Astrocyte (in vitro differentiated cells and primary cell): ENCODE measurements at regions not wholly inside any gene's neighbourhood (a gene's known extent, or its start where the extent isn't known, plus 50 kb on each side); places are given as distances from the start of the nearest gene placed in this dataset.

Experiments
- DNase-seq: peaks from one replicate; pipeline ENCODE4 v3.0.0-alpha.2; 2010; ENCODE audit warnings: low read depth
- FAIRE-seq: peaks from 2 replicates; lab custom pipeline; 2011; peaks lifted over from hg19 to GRCh38; lab: Jason Lieb, UNC
- H2AFZ ChIP-seq: 2 replicates; pipeline ENCODE4 v1.6.0; 2012; ENCODE audit warnings: low read depth, low read length, inconsistent platforms
- H3K27ac ChIP-seq: 2 replicates; pipeline ENCODE4 v1.5.1; 2011; ENCODE audit warnings: low read depth, low read length, inconsistent platforms
- H3K27me3 ChIP-seq: 2 replicates; pipeline ENCODE4 v1.6.0; 2011; ENCODE audit warnings: low read length, inconsistent platforms; ENCODE audit not compliant: insufficient read depth
- H3K36me3 ChIP-seq: 2 replicates; pipeline ENCODE4 v1.5.1; 2011; ENCODE audit warnings: low read length, inconsistent platforms; ENCODE audit not compliant: insufficient read depth
- H3K4me1 ChIP-seq: 2 replicates; pipeline ENCODE4 v1.5.1; 2011; ENCODE audit warnings: low read length, inconsistent platforms; ENCODE audit not compliant: insufficient read depth
- H3K4me2 ChIP-seq: 2 replicates; pipeline ENCODE4 v1.6.0; 2012; ENCODE audit warnings: low read length, inconsistent platforms
- H3K4me3 ChIP-seq: 2 replicates; pipeline ENCODE4 v1.5.1; 2011; ENCODE audit warnings: low read depth, mild to moderate bottlenecking, low read length, inconsistent platforms; ENCODE audit not compliant: insufficient read depth
- H3K79me2 ChIP-seq: 2 replicates; pipeline ENCODE4 v1.6.0; 2012; ENCODE audit warnings: mild to moderate bottlenecking, low read length, inconsistent platforms; ENCODE audit not compliant: insufficient read depth
- H3K9ac ChIP-seq: 2 replicates; pipeline ENCODE4 v1.6.0; 2012; ENCODE audit warnings: mild to moderate bottlenecking, low read length, inconsistent platforms
- H3K9me3 ChIP-seq: 2 replicates; pipeline ENCODE4 v1.5.1; 2012; ENCODE audit warnings: low read depth, mild to moderate bottlenecking, low read length, inconsistent platforms; ENCODE audit not compliant: insufficient read depth
- H4K20me1 ChIP-seq: 2 replicates; pipeline ENCODE4 v1.6.0; 2012; ENCODE audit warnings: low read length, inconsistent platforms; ENCODE audit not compliant: insufficient read depth
- H3K27ac Mint-ChIP-seq: one replicate; pipeline ENCODE4 v1.8.0; 2021; ENCODE audit warnings: mild to moderate bottlenecking, mixed read lengths; ENCODE audit not compliant: unreplicated experiment
- H3K27me3 Mint-ChIP-seq: one replicate; pipeline ENCODE4 v1.8.0; 2021; ENCODE audit warnings: low read depth, mixed read lengths; ENCODE audit not compliant: unreplicated experiment
- H3K36me3 Mint-ChIP-seq: one replicate; pipeline ENCODE4 v1.8.0; 2021; ENCODE audit warnings: low read depth, mixed read lengths; ENCODE audit not compliant: unreplicated experiment
- H3K4me1 Mint-ChIP-seq: one replicate; pipeline ENCODE4 v1.8.0; 2021; ENCODE audit warnings: low read depth, mixed read lengths; ENCODE audit not compliant: unreplicated experiment
- H3K4me3 Mint-ChIP-seq: one replicate; pipeline ENCODE4 v1.8.0; 2021; ENCODE audit warnings: mild to moderate bottlenecking, moderate library complexity, mixed read lengths; ENCODE audit not compliant: unreplicated experiment
- H3K9me3 Mint-ChIP-seq: one replicate; pipeline ENCODE4 v1.8.0; 2021; ENCODE audit warnings: mild to moderate bottlenecking, mixed read lengths; ENCODE audit not compliant: unreplicated experiment
- EZH2 ChIP-seq: IDR thresholded peaks from 2 replicates; pipeline ENCODE4 v1.6.1; 2012; ENCODE audit warnings: mild to moderate bottlenecking, low read length, inconsistent platforms; ENCODE audit not compliant: insufficient read depth
- TF ChIP-seq, protein P1 (sequence below): IDR thresholded peaks from 2 replicates; pipeline ENCODE4 v1.5.1; 2011; ENCODE audit warnings: low read depth, mild to moderate bottlenecking, inconsistent platforms, low read length, moderate library complexity; ENCODE audit not compliant: insufficient read depth

DNA sequence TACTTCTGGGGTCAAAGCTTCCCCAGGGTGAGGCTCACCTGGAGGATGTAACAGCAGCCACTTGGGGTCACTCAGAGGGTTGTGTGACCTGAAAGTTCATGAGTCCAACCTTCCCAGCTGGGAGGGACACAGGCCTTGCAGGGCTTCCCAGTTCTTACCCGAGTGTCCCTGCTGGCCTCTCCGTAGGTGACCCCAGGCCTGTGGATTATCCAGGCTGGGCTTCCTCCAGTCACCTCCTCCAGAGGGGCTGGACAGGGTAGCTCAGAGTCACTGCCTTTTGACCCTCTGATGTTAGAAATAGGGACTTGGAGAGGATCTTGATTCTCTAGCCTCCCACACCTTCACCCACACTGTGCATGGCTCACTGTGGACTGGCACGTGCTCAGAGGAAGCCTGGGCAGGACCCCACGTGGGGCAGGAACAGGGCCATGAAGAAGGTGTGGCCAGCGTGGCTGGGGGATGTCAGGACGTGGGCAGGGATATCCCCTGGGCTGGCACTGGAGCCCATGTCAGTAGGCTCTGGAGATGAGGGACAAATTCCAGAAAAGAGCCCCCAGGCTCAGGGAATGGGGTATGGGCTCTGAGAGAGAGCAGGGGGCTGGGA is 131.8 kb downstream of the ACTL8 start:
- H3K9me3 Mint-ChIP-seq: peaks cover 3% of the 10 kb centered on the region
- no peak overlapping the region for H3K4me3 Mint-ChIP-seq
- Histone ChIP-seq H3K4me2 (no peak overlapping the region), H3K79me2 (no peaks in the 10 kb centered on the region), H4K20me1 (no peaks in the 10 kb centered on the region), H3K4me3 (no peak overlapping the region), H3K36me3 (no peaks in the 10 kb centered on the region), H3K4me1 (no peaks in the 10 kb centered on the region), H3K9me3 (no peaks in the 10 kb centered on the region), H3K27ac (no peak overlapping the region), H2AFZ (no peak overlapping the region), H3K27me3 (no peaks in the 10 kb centered on the region), H3K9ac (no peak overlapping the region)
- TF ChIP-seq EZH2: no peak
- TF ChIP-seq, protein P1, sequence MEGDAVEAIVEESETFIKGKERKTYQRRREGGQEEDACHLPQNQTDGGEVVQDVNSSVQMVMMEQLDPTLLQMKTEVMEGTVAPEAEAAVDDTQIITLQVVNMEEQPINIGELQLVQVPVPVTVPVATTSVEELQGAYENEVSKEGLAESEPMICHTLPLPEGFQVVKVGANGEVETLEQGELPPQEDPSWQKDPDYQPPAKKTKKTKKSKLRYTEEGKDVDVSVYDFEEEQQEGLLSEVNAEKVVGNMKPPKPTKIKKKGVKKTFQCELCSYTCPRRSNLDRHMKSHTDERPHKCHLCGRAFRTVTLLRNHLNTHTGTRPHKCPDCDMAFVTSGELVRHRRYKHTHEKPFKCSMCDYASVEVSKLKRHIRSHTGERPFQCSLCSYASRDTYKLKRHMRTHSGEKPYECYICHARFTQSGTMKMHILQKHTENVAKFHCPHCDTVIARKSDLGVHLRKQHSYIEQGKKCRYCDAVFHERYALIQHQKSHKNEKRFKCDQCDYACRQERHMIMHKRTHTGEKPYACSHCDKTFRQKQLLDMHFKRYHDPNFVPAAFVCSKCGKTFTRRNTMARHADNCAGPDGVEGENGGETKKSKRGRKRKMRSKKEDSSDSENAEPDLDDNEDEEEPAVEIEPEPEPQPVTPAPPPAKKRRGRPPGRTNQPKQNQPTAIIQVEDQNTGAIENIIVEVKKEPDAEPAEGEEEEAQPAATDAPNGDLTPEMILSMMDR: no peak
- H3K36me3 Mint-ChIP-seq: no peaks in the 10 kb centered on the region
- peaks cover 63% of the 10 kb centered on the region for H3K27me3 Mint-ChIP-seq
- no peaks in the 10 kb centered on the region for H3K4me1 Mint-ChIP-seq
- FAIRE-seq (no peak), DNase-seq (no peak)
- H3K27ac Mint-ChIP-seq: no peak overlapping the region

DNA sequence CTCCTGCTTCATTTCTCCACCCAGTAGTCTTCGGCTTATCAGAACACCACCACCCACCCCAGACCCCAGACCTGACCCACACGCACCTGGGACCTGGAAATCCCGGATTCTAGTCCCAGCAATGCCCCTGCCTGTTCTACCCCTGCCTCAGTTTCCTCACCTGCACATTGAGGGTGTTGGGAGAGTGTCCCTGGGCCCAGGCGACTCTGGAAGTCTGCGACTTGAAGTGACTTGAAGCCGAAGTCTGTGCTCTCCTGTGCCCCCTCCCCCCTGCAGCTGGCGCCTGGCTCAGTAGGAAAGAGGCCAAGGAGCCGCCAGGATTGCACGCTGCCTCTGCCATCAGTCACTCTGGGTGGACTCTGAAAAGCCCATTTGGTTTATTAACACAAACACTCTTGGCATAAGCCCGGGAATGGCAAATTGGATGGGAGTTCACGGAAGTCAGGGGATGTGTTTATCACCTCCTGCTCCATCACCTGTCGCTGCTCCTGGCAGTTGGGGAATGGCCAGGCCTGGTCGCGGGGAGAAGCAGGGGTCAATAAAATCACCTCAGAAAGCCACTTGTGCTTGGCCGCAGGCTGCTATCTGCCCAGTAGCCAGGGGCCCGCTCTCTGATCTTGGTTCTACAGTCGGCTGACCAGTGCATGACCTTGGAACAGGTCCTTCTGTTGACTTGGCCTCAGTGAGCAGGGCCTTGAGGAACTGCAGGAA is 132.7 kb downstream of the ACTL8 start:
- TF ChIP-seq, protein P1: no peak
- no peak for TF ChIP-seq EZH2
- Histone ChIP-seq H3K9me3 (no peaks in the 10 kb centered on the region), H2AFZ (no peak overlapping the region), H3K27ac (no peak overlapping the region), H3K4me1 (no peaks in the 10 kb centered on the region), H3K4me3 (no peak overlapping the region), H3K36me3 (no peaks in the 10 kb centered on the region), H3K9ac (no peak overlapping the region), H3K4me2 (no peak overlapping the region), H3K79me2 (no peaks in the 10 kb centered on the region), H4K20me1 (no peaks in the 10 kb centered on the region), H3K27me3 (peaks cover 2% of the 10 kb centered on the region)
- H3K4me3 Mint-ChIP-seq: no peak overlapping the region
- H3K27ac Mint-ChIP-seq: no peak overlapping the region
- DNase-seq (no peak), FAIRE-seq (no peak)
- H3K27me3 Mint-ChIP-seq: peaks cover 69% of the 10 kb centered on the region
- no peaks in the 10 kb centered on the region for H3K4me1 Mint-ChIP-seq
- peaks cover 3% of the 10 kb centered on the region for H3K9me3 Mint-ChIP-seq
- no peaks in the 10 kb centered on the region for H3K36me3 Mint-ChIP-seq
